Kidney capillary endothelial cell (primary cell): ENCODE measurements at regions not wholly inside any gene's neighbourhood (a gene's known extent, or its start where the extent isn't known, plus 50 kb on each side); places are given as distances from the start of the nearest gene placed in this dataset.

Experiments
- DNase-seq: peaks from one replicate; pipeline ENCODE4 v3.0.0-alpha.2; 2018; ENCODE audit warnings: low spot score

DNA sequence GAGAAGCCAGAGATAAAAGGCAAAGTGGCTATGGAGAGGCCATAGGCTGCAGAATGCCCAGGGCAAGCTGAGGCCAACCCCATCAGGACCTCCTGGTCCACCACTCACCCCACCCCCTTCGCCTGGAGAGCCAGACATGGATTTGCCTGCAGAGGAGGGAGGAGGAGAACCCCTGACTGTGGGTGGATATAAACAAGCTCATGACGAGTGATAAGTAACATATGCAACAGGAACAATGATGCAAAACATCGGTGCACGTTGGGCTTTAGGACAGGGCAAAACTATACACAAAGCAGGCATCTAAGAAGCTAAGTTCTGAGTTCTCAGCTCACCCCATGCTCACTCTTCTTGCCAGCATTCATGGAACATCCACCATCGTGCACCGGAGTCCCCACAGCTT, 150.3 kb downstream of the ETS2 start:
- no peak for DNase-seq

DNA sequence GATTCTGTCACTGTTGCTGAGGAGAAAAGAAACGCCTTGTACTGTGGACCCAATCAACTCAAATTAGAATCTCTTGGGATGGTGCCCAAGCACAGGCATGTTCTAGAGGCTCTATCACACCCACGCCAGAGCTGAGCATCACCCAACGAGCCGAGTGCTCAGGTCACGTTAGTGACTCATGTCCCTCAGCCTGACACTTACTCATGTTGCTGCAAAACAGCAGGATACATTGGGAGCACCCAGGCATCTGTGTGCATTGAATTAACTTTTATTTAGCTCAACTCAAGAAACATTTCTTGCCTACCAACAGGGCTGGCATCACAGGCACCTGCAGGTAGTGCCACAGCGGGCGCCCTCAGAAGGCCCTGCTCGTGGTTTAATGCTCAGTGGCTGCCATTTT, 149.8 kb downstream of the ETS2 start:
- no peak for DNase-seq

DNA sequence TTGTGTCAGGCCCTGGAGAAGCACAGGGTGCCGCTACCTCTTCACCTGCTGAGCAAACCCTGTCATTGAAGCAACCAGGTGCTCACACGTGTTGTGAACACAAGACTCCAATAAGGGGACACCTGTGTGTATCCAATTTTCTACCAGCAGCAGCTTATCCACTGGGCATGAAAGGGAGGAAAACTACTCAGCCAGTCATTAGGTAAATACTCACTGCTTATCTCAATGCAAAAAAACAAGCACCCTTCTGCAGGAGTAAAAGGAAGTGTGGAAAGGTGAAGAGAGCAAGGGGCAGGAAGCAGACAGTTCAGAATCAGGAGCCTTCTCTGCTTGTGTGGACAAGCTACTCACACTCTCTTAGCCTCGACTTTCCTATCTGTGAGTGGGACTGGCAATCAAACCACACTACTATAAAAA, 148.9 kb downstream of the ETS2 start:
- no peak for DNase-seq

DNA sequence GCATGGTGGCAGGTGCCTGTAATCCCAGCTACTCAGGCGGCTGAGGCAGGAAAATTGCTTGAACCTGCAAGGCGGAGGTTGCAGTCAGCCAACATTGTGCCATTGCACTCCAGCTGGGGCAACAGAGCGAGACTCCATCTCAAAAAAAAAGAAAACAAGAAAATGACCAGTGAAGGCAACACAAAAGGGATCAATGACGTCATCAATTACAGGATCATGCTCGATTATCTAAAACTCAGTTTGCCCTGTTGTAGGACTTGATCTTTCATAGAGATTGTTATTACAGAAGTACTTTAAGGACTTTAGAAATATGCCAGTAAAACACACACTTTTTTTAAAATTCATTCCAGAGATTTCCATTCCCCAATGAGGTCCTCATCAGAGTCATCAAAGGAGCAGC, 147.8 kb downstream of the ETS2 start:
- DNase-seq, result no peak

DNA sequence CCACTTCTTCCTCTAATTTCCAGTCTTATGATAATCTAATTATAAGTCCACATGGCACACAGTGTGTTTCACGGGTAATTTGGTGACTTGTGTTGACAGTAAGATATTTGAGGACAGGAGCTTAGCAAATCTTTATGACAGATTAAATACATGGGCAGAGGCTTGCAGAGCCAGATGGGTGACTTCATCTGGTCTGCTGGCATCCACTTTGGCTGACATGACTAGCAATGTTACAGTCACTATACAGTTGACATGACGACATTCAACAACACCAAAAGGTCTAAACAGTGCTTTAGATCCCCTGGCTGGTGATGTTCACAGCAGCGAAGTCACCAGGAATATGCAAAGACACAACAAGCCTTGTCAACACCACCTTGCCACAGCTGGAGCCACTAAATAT, 147.2 kb downstream of the ETS2 start:
- no peak for DNase-seq

DNA sequence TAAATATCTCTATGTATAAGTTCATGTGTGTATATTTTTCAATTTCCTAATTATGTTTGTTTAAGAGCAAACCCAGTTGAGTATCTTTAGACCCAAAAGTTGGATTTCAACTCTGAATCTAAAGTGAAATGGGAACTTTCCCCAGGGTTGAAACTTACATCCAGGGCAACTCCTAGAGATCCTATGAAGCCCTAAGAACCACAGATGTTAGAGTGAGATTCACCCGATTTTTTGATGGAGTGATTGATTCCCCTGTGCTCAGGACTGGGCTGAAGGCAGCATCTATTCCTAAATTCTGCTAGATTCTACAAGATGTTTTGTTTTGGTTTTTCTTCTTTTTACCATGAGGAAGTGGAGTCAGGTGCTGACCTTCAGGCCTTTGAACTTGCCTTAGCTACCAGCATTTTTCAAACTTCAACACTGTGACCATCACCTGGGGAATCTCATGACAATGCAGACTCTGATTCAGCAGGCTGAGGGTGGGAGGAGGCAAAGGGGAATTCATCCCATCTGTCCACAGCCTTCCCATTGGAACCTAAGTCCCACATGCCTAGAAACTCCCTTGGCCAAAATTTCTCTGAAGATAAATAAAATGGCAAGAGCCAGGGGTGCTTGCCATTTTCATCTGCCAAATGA, 145.5 kb downstream of the ETS2 start:
- DNase-seq, result no peak

DNA sequence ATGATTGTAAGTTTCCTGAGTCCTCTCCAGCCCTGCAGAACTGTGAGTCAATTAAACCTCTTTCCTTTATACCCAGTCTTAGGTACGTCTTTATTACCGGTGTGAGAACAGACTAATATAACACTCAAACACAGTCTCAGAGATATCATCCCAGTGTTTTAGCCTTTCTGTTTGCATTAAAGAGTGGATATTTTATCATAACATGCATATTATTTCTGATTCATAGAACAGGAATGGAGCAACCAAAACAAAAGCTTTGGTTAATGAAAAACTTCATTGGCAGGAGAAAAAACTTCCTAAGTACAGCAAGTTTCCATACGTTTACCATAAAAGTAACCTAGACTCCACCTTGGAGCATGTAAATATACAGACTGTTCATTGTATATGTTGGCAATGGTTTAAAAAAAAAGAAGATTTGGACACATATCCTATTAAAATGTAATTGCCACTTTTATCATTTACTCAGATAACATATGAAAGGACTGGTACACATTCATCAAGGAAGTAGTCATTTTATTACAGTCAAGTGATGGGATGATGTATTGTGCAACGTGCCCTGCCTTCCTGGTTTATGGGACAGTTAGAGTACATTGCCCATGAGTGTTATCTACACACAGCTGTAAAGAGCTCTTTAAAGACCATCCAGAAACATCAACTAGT, 144.8 kb downstream of the ETS2 start:
- no peak for DNase-seq

DNA sequence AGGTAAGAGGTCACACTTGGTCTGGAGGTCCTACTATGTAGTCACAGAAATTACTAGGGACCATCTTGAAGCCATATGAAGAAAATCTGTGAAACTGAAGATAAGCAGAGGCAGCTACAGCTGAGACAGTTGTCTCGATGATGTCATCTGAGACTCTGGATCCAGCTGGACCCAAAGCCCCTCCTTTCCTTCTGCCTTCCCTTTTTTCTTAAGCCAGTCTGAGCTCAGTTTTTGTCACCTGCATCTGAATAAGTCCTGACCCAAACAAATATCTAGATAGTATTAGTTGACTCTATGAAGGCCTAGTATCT, 143.3 kb downstream of the ETS2 start:
- DNase-seq, result no peak

DNA sequence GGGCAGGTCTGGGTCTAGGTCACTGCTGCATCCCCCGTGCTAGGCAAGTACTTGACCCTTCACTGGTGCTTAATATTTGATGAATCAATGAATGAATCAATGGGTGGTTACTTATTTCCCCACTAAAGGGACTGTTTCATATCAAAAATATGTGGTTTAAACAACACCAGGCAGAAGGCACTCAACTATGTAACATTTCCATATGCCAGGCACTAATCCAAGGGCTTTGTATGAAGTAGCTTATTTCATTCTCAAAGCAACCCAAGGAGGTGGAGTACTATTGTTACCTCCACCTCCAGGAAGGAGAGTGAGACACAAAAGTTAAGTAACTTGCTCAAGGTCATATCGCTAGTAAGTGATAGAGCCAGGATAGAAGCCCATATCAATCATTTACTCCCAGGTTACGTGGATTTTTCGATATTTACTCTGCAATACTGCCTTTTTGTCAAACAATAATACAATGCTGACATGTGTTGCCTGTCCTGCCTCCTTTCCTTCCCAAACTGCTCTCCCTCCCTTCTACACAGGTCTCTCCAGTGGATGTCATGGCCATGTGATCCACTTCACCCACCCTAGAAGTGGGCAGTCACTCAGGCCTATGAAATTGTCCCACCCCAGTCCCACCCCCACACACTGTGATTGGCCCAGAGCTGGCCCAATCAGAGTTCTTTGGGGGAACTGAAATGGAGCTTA, 142.8 kb downstream of the ETS2 start:
- no peak for DNase-seq

DNA sequence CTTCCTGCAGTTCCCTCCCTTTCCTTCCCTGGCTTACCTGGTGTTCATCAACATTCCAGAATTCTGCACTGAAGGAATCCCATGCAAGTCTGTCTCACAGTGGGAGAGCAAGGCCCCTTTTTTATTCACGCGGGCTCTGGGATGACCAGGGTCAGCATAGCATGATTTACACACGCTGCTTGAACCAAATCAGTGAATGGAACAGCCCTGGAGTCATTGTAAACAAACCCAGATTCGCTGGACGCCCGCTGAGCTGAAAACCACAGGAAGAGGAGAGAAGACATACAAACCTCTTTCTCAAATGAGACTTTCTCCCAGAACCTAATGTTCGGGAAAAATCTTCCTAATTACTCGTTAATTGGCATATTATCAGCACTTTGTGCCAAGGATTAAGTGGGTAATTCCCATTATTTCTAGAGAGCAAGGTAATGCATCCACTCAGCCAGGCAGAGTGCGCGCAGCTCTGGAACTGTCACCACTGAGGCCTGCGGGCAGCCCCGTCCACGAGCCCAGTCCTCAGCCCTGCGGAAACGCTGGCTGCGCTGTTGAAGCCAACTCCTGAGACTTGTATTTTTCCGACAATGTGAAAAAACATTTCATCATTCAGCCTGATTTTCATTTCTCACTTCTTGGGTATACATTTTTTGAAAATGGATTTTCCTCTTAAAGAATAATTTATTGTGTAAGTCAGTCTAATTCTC, 140.0 kb downstream of the ETS2 start:
- DNase-seq, result no peak

DNA sequence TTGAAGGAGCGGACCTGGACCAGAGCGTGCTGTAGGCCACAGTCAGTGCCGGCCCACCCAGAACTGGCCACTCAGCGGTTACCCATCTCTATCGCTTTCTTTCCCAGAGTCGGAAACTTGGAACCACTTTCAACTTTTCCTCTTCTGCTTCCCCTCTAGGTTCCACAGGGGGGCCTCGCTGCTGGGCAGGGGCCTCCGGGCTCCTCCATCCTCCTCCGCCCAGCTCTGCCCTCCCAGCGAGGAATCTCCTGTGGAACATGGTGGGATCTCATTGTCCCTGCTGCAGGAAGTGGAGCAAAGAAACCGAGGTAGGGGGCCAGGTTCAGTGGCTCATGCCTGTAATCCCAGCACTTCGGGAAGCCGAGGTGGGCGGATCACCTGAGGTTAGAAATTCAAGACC, 139.2 kb downstream of the ETS2 start:
- no peak for DNase-seq

DNA sequence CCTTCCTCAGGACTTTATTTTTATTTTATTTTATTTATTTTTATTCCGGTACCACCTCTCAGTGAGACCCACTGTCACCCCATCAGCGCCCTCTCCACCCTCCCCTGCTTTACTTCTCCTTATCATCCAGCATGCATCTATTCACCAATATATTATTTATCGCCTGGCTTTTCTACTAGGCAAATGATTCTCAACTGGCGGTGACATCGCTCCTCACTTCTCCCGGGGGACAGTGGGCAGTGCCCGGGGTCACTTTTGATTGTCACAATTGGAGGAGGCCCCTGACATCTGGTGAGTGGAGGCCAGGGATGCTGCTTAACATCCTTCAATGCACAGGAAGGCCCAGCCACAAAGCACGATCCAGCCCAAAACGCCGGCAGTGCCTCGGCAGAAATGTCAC, 138.7 kb downstream of the ETS2 start:
- no peak for DNase-seq

DNA sequence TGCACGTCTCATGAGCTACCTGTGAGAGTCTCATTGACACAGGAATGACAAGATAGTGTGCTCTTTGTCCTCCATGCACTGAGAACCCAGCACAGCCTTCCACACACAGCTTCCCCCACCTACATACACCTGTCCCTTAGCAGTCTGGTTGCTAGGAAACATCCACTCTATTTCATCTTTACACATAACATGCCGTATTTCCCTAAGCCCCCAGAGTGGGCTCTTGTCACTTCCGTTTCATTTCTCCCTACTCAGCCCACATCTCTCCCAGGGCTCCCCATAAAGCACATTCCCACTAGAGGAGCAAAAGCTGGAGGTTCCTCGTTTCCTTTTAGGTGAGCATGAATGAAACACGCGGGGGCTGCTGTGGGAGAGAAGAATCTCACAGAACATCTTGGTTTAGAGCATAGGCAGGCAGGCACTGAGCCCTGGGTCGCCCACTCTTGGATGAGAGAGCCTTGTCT, 137.1 kb downstream of the ETS2 start:
- DNase-seq, result no peak

DNA sequence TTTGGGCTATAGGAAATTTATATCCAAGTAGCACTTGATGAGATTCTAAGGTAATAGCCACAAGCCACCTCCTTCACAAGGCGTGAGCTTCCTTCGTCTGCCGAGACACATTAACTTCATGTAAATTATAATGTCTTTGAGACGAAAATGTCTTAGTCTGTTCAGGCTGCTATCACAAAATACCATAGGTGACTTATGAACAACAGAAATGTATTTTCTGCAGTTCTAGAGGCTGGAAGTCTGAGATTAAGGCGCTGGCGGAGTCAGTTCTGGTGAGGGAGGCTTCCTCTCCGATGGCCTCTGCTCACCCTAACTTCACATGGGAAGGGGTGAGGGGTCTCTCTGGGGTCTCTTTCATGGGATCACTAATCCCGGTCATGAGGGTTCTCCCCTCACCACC, 133.0 kb downstream of the ETS2 start:
- no peak for DNase-seq

DNA sequence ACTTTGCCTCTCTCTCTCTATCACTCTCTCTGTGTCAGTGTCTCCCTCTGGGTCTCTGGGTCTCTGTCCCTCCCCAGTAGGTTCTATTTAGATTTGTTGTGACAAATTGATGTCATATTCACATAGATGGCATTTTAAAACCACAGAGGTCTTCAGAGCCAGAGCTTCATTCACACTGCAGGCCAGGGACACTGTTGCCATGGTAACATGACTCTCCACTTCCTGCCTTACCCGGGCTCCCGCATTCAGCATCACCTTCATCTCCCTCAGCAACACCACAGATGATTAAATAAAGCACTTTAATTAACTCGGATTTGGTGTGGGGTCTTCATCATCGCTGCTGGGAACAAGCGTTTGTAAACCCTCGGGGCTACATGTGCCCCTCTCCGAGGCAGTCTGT, 132.6 kb downstream of the ETS2 start:
- DNase-seq, result peak; percentile 55

DNA sequence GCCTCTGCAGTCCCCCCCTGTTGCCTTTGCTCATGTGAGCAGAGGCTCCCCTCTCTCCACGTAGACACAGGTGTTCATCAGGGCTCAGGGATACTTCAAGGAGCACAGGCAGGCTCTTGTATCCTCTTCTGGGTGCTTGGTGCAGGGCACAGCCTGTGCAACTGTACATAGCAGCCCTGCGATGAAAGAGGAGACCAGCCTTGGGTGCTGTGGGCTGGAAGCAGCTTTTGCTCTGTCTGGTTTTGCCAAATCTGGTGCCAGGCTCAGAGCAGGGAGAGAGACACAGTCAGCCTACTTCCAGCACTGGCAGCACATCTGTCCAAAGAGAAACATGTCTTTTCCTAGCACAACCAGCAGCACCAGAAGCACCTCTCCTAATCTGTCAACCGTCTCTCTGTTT, 132.1 kb downstream of the ETS2 start:
- DNase-seq, result no peak

DNA sequence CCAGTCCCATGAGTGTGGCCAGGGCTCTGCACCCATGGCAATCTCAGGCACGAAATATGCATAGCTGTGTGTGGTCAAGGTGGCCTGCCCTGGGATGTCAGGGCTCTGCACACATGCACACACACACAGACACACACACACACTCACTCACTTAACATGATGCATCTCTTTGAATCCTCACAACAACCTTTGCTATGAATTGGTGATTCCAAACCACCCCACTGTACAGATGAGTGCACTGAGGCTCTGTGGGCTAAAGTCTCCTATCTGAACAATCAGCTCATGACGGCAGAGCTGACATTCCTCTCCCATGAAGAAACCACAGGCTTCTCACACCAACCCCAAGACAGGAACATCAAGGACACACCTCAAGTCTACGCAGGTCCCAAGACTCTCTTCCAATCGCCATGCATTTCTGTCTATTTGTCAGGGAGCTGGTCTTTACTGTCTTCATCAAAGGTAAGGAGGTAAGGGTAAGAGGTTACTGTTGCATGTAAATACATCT, 131.6 kb downstream of the ETS2 start:
- DNase-seq, result no peak

DNA sequence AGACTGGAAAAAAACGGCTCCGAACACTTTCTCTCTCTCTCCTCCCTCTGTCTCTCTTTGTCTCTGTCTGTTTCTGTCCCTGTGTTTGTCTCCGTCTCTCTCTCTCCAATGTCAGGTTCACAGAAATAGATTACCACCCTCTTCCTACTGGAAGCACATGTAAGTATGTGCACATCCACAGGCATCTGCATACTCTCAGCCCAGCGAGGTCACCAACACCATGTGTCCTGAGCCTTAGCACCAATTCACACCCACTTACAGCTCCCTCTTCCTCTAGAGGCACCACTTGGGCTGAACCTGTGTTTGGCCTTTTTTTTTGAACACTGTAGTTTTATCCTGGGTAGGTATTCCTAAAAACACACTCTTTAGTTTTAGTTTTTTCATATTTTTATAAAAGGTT, 130.5 kb downstream of the ETS2 start:
- no peak for DNase-seq

DNA sequence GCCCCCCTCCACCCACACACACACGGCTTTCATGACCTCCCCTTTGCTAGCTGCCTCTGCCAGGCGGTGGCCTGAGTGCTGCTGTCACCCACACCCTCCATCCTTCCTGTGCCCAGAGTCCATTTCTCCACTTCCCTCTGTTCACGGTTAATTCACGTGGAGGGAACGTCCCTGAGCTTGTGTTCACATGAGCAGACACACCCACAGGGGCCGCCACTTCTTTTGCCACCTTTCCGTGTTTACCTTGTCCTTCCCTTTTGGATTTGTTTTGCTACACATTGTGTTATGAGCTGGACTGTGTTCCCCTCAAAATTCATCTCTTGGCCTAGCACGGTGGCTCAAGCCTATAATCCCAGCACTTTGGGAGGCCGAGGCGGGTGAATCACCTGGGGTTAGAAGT, 128.0 kb downstream of the ETS2 start:
- no peak for DNase-seq

DNA sequence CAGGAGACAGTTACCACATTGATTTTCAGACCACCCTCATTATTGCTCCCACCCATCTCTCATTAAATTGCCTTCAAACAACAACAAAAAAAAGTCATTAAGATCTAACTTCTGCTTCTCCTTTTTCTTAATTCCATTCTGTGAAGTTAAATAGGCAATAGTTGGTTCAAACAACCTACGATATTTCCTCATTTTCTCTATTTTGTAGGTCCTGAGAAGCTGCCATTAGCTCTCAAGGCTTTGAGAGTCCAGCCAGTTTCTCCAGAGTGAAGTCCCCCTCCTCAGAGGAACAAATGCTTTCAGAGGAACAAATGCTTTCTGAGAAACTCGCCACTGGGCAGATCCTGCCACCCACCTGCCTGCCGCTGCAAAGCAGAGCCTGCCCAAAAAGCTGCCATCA, 125.6 kb downstream of the ETS2 start:
- DNase-seq, result no peak

DNA sequence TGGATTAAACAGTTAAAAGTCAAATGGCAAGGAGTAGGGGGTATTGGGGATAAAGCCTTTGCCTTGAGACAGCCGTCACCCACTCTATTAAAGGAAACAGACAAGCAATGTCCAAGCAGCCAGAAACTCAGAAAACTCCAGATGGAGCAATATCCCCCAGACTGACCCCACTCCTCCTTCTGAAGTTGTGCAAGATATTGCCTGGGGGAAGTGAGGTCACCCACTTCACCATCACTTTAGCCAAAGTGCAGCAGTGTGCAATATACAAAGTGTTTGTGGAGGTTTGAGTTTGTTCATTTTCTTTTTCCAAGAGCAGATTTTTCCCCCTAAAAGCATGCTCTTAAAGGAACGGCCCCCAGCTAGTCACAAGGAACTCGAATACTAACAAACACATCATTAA, 125.1 kb downstream of the ETS2 start:
- DNase-seq, result no peak

DNA sequence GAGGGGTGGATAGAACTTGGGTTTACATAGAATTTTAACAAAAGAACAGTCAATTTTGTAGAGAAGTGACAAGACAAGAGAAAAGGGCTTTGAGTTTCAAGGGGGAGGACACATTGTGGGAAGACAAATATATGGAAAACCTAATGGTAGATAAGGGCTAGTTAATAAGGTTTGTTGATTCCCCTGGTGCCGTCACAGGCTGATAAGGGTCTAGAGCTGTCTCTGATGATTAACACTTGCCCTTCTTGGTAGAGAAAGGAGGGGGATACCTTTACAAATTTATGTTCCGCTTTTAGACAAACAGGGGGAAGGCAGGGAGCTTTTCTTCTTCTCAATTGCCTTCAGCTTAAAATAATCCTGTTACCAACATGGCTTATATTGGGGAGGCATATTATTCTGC, 124.3 kb downstream of the ETS2 start:
- DNase-seq, result no peak

DNA sequence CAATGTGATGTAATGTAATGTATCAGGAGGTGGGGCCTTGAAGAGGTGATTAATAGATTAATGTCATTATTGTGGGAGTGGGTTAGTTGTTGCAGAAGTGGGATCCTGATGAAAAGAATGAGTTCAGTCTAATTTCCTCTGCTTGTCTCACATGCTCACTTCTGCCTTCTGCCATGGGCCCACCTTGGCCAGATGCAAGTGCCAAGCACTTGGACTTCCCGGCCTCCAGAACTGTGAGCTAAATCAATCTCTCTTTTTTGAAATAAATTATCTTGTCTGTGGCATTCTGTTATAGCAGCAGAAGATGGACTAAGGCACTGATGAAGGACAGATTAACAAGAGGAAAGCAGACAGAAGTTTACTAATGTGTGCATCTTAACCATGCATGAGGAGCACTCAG, 123.9 kb downstream of the ETS2 start:
- DNase-seq, result no peak
